H1 (cell line): ENCODE measurements at regions not wholly inside any gene's neighbourhood (a gene's known extent, or its start where the extent isn't known, plus 50 kb on each side); places are given as distances from the start of the nearest gene placed in this dataset.
A peak's percentile ranks its signal among the peaks of the same experiment; 100 is the strongest.

Source experiments
- CTCF ChIA-PET: fragments of 300-600 bp; sonication (Branson Sonifier 250); formaldehyde crosslinking; loops from one replicate; lab custom pipeline; 2021; ENCODE audit not compliant: partially characterized antibody; lab: Charles Lee
- POLR2A ChIA-PET: fragments of 300-600 bp; sonication (Branson Sonifier 250); formaldehyde crosslinking; loops from one replicate; lab custom pipeline; 2021; ENCODE audit warnings: inconsistent platforms; ENCODE audit not compliant: partially characterized antibody; lab: Charles Lee
- DNase-seq, 2 experiments: peaks; one replicate each; pipeline versions ENCODE4 v3.0.0 to v3.0.0-alpha.2; 2010 to 2022; ENCODE audit warnings: low spot score in 2 of 2, low read depth in 1 of 2, mixed read lengths in 1 of 2
- FAIRE-seq: peaks from 2 replicates; lab custom pipeline; 2011; peaks lifted over from hg19 to GRCh38; lab: Jason Lieb, UNC
- H2AFZ ChIP-seq: 2 replicates; pipeline ENCODE4 v1.8.1; 2012; ENCODE audit warnings: low read length, inconsistent platforms
- H2AK5ac ChIP-seq: 2 replicates; pipeline ENCODE4 v1.6.1; 2013; ENCODE audit warnings: low read depth, low read length
- H2BK120ac ChIP-seq: replicated peaks from 2 replicates; pipeline ENCODE3; 2013; ENCODE audit warnings: low read depth, low read length, inconsistent platforms
- H2BK12ac ChIP-seq: 2 replicates; pipeline ENCODE4 v1.6.1; 2013; ENCODE audit warnings: low read depth, low read length
- H2BK15ac ChIP-seq: 2 replicates; pipeline ENCODE4 v1.6.1; 2013; ENCODE audit warnings: low read length
- H2BK20ac ChIP-seq: 2 replicates; pipeline ENCODE4 v1.6.1; 2013; ENCODE audit warnings: low read length
- H2BK5ac ChIP-seq: 2 replicates; pipeline ENCODE4 v1.6.1; 2013; ENCODE audit warnings: low read depth, low read length
- H3K14ac ChIP-seq: 2 replicates; pipeline ENCODE4 v1.6.1; 2013; ENCODE audit warnings: inconsistent platforms; ENCODE audit not compliant: insufficient read length
- H3K18ac ChIP-seq: 2 replicates; pipeline ENCODE4 v1.6.1; 2013; ENCODE audit warnings: low read length; ENCODE audit errors: extremely low read depth
- H3K23ac ChIP-seq: 2 replicates; pipeline ENCODE4 v1.6.1; 2013; ENCODE audit warnings: inconsistent platforms; ENCODE audit not compliant: insufficient read length
- H3K23me2 ChIP-seq: 2 replicates; pipeline ENCODE4 v1.6.1; 2013; ENCODE audit warnings: low read depth, low read length
- H3K27ac ChIP-seq: 2 replicates; pipeline ENCODE4 v1.6.1; 2011; ENCODE audit warnings: low read depth, low read length, inconsistent platforms
- H3K27me3 ChIP-seq, 4 experiments: replicated peaks in 1 of 4; 1 replicate in 1 of 4; 2 replicates in 3 of 4; pipeline versions ENCODE4 v1.6.1 to v1.8.1; 2011 to 2013; ENCODE audit warnings: low read length in 3 of 4, mild to moderate bottlenecking in 3 of 4, inconsistent platforms in 2 of 4, mixed read lengths in 2 of 4, moderate library complexity in 1 of 4; ENCODE audit not compliant: control insufficient read depth in 3 of 4, insufficient read depth in 3 of 4; ENCODE audit errors: extremely low read depth in 1 of 4
- H3K36me3 ChIP-seq, 4 experiments: 2 replicates each; pipeline versions ENCODE4 v1.6.1 to v1.8.1; 2011 to 2013; ENCODE audit warnings: mild to moderate bottlenecking in 4 of 4, low read length in 3 of 4, moderate library complexity in 2 of 4, control low read depth in 1 of 4, inconsistent platforms in 1 of 4; ENCODE audit not compliant: insufficient read depth in 4 of 4, control insufficient read depth in 2 of 4
- H3K4ac ChIP-seq: replicated peaks from 2 replicates; pipeline ENCODE3; 2013; ENCODE audit warnings: low read length, low read depth, mixed read lengths, inconsistent platforms; ENCODE audit not compliant: insufficient read length
- H3K4me1 ChIP-seq, 4 experiments: replicated peaks in 1 of 4; 1 replicate in 1 of 4; 2 replicates in 3 of 4; pipeline versions ENCODE4 v1.6.1 to v1.8.1; 2011 to 2013; ENCODE audit warnings: low read length in 3 of 4, inconsistent platforms in 2 of 4, mixed read lengths in 1 of 4; ENCODE audit not compliant: insufficient read depth in 4 of 4, control insufficient read depth in 3 of 4
- H3K4me2 ChIP-seq, 2 experiments: 2 replicates each; pipeline versions ENCODE4 v1.6.1 to v1.8.1; 2011 to 2013; ENCODE audit warnings: low read depth in 2 of 2, low read length in 2 of 2, control low read depth in 1 of 2, inconsistent platforms in 1 of 2, mild to moderate bottlenecking in 1 of 2; ENCODE audit not compliant: insufficient read depth in 1 of 2
- H3K4me3 ChIP-seq, 4 experiments: fragments of 200-600, 300-600 bp in 1 of 4; sonication (generic), shearing (Covaris generic), sonication (Bioruptor Twin) in 1 of 4; 2 replicates each; pipeline versions ENCODE4 v1.5.1 to v1.8.1; 2011 to 2016; ENCODE audit warnings: low read length in 4 of 4, low read depth in 3 of 4, control low read depth in 2 of 4, inconsistent platforms in 2 of 4, mild to moderate bottlenecking in 2 of 4, mixed read lengths in 1 of 4, moderate library complexity in 1 of 4; ENCODE audit not compliant: insufficient read depth in 2 of 4; ENCODE audit errors: extremely low read depth in 1 of 4
- H3K56ac ChIP-seq: replicated peaks from 2 replicates; pipeline ENCODE3; 2013; ENCODE audit warnings: low read depth, mild to moderate bottlenecking, mixed read lengths, low read length, inconsistent platforms; ENCODE audit not compliant: insufficient read length
- H3K79me1 ChIP-seq: 2 replicates; pipeline ENCODE4 v1.6.1; 2013; ENCODE audit warnings: low read depth, low read length, control low read depth
- H3K79me2 ChIP-seq, 2 experiments: 2 replicates each; pipeline versions ENCODE4 v1.6.1 to v1.8.1; 2012 to 2013; ENCODE audit warnings: low read length in 2 of 2, mild to moderate bottlenecking in 2 of 2, inconsistent platforms in 1 of 2; ENCODE audit not compliant: insufficient read depth in 2 of 2, control insufficient read depth in 1 of 2
- H3K9ac ChIP-seq, 4 experiments: replicated peaks in 1 of 4; 1 replicate in 1 of 4; 2 replicates in 3 of 4; pipeline versions ENCODE4 v1.6.1 to v1.8.1; 2011 to 2013; ENCODE audit warnings: low read depth in 3 of 4, low read length in 3 of 4, control low read depth in 2 of 4, mild to moderate bottlenecking in 2 of 4, moderate library complexity in 2 of 4, inconsistent platforms in 1 of 4; ENCODE audit errors: extremely low read depth in 1 of 4
- H3K9me3 ChIP-seq, 2 experiments: 2 replicates each; pipeline versions ENCODE4 v1.6.1 to v1.8.1; 2012 to 2013; ENCODE audit warnings: mild to moderate bottlenecking in 2 of 2, moderate library complexity in 2 of 2, control low read depth in 1 of 2, inconsistent platforms in 1 of 2, low read depth in 1 of 2, low read length in 1 of 2, mixed read lengths in 1 of 2; ENCODE audit not compliant: insufficient read depth in 2 of 2
- H4K20me1 ChIP-seq, 2 experiments: replicated peaks in 1 of 2; 2 replicates each; pipeline versions ENCODE3 to v1.8.1; 2011 to 2013; ENCODE audit warnings: inconsistent platforms in 2 of 2, low read length in 2 of 2, mild to moderate bottlenecking in 1 of 2; ENCODE audit not compliant: insufficient read depth in 2 of 2, control insufficient read depth in 1 of 2
- H4K5ac ChIP-seq: 2 replicates; pipeline ENCODE4 v1.6.1; 2013; ENCODE audit warnings: low read length, low read depth, mixed read lengths, inconsistent platforms; ENCODE audit not compliant: insufficient read length
- H4K8ac ChIP-seq: 2 replicates; pipeline ENCODE4 v1.8.0; 2013; ENCODE audit warnings: mild to moderate bottlenecking, moderate library complexity, low read length, inconsistent platforms; ENCODE audit not compliant: insufficient read depth; ENCODE audit errors: extremely low read depth
- H4K91ac ChIP-seq: replicated peaks from 2 replicates; pipeline ENCODE3; 2013; ENCODE audit warnings: low read length, mixed read lengths, inconsistent platforms; ENCODE audit not compliant: insufficient read length
- ASH2L ChIP-seq: fragments of 200-600, 300-600 bp; sonication (generic); IDR thresholded peaks from one replicate; pipeline ENCODE4 v1.7.1; 2017; ENCODE audit warnings: low read length
- BCL11A ChIP-seq, 2 experiments: IDR thresholded peaks; one replicate each; pipeline ENCODE4 v1.6.1; 2011; ENCODE audit warnings: low read depth in 2 of 2, low read length in 2 of 2, mild to moderate bottlenecking in 2 of 2
- CTCF ChIP-seq, 3 experiments: IDR thresholded peaks; 1 replicate in 2 of 3; 2 replicates in 1 of 3; pipeline versions ENCODE4 v1.5.1 to v1.6.1; 2011; ENCODE audit warnings: low read length in 3 of 3, mild to moderate bottlenecking in 3 of 3, inconsistent platforms in 2 of 3, low read depth in 1 of 3, moderate library complexity in 1 of 3; ENCODE audit not compliant: insufficient read depth in 1 of 3; ENCODE audit errors: control extremely low read depth in 1 of 3
- EZH2 ChIP-seq: fragments of 200-600 bp; sonication (generic); IDR thresholded peaks from 2 replicates; pipeline ENCODE4 v1.7.1; 2012; ENCODE audit warnings: low read depth, mild to moderate bottlenecking, moderate library complexity, low read length, inconsistent platforms; ENCODE audit not compliant: severe bottlenecking
- KDM5A ChIP-seq: fragments of 200-600 bp; IDR thresholded peaks from 2 replicates; pipeline ENCODE4 v1.7.1; 2012; ENCODE audit warnings: mild to moderate bottlenecking, low read length, inconsistent platforms, mixed read lengths
- PHF8 ChIP-seq: fragments of 200-600 bp; sonication (generic); conservative IDR thresholded peaks from 2 replicates; pipeline ENCODE4 v1.7.1; 2012; ENCODE audit warnings: low read depth, mild to moderate bottlenecking, inconsistent platforms, low read length, moderate library complexity
- RXRA ChIP-seq: IDR thresholded peaks from 2 replicates; pipeline ENCODE4 v1.6.1; 2011; ENCODE audit warnings: low read depth, mild to moderate bottlenecking, low read length, moderate library complexity; ENCODE audit not compliant: insufficient read depth
- SIRT6 ChIP-seq: IDR thresholded peaks from one replicate; pipeline ENCODE4 v1.7.1; 2012; ENCODE audit warnings: low read length, inconsistent platforms
- SIX5 ChIP-seq: IDR thresholded peaks from 2 replicates; pipeline ENCODE4 v1.6.1; 2011; ENCODE audit warnings: mild to moderate bottlenecking, low read depth, low read length
- TAF7 ChIP-seq: optimal IDR thresholded peaks from 2 replicates; pipeline ENCODE3; 2011; ENCODE audit warnings: low read depth, mild to moderate bottlenecking, inconsistent platforms, low read length, moderate library complexity, borderline replicate concordance
- TEAD4 ChIP-seq: IDR thresholded peaks from 2 replicates; pipeline ENCODE4 v1.6.1; 2012; ENCODE audit warnings: low read depth, low read length, inconsistent platforms, mixed read lengths
- YY1 ChIP-seq: IDR thresholded peaks from 2 replicates; pipeline ENCODE4 v1.6.1; 2011; ENCODE audit warnings: low read depth, mild to moderate bottlenecking, low read length
- WGBS, 2 experiments: shearing (Covaris generic) in 1 of 2; methylation state at CpG; one replicate each; pipeline versions ENCODE4 v1.1.6 to v1.1.7; 2013 to 2015; ENCODE audit warnings: low lambda C conversion rate in 2 of 2, mixed read lengths in 2 of 2, inconsistent platforms in 1 of 2, low coverage in 1 of 2, missing lambda C conversion rate in 1 of 2; ENCODE audit not compliant: insufficient replicate concordance in 2 of 2, insufficient coverage in 1 of 2, insufficient read length in 1 of 2; ENCODE audit errors: extremely low coverage in 1 of 2, missing lambda C conversion rate in 1 of 2; 5-methylcytosine and 5-hydroxymethylcytosine counted together

DNA sequence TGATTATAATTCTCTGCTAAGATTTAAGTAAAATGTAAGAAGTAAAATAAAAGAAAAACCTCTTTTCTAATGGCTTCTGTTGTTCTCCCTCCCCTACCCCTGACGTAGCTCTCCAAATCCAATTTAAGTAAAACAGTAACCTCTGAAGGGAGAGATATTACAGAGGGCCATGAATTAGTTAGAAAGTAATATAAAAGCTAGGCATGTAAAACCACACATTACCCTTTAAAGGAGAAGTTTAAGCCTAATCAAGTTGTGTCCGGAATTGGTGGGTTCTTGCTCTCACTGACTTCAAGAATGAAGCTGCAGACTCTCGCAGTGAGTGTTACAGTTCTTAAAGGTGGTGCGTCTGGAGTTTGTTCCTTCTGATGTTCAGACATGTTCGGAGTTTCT lies 116.9 kb upstream of the SCN7A start:
- no peaks in the 10 kb centered on the region for H3K23me2 ChIP-seq
- no peak overlapping the region for H4K5ac ChIP-seq
- no peak overlapping the region for H3K23ac ChIP-seq
- H3K79me2 ChIP-seq = no peaks in the 10 kb centered on the region
- WGBS, 2 experiments = 86% methylated on average over 4 of the region's 5 CpGs; no CpG with 5 or more reads in 1 of the 2 experiments
- H2AFZ ChIP-seq = 0 out of 2 replicates have a peak overlapping the region, but pooled peaks have one; percentile 38
- H3K27ac ChIP-seq = no peak overlapping the region
- no peak overlapping the region for H3K56ac ChIP-seq
- DNase-seq (no peak), FAIRE-seq (no peak)
- no peaks in the 10 kb centered on the region for H3K79me1 ChIP-seq
- no peak overlapping the region for H4K8ac ChIP-seq
- H3K9ac ChIP-seq = no peak overlapping the region
- H3K4me2 ChIP-seq = peak overlapping the region in 1 of 2 experiments; percentile 48; a peak in 1 of 4 replicates
- no peak overlapping the region for H3K14ac ChIP-seq
- H3K36me3 ChIP-seq = no peaks in the 10 kb centered on the region
- H2BK12ac ChIP-seq = no peak overlapping the region
- peaks cover 0 to 10% (median 3%) of the 10 kb centered on the region in 4 experiments; a peak in 6 of 7 replicates for H3K4me1 ChIP-seq
- H3K9me3 ChIP-seq = no peaks in the 10 kb centered on the region
- no peak overlapping the region for H2BK5ac ChIP-seq
- peaks cover 0 to 2% (median 0%) of the 10 kb centered on the region in 4 experiments; a peak in 1 of 7 replicates for H3K27me3 ChIP-seq
- H3K18ac ChIP-seq = no peak overlapping the region
- H2BK20ac ChIP-seq = no peak overlapping the region
- no peaks in the 10 kb centered on the region for H4K20me1 ChIP-seq
- H4K91ac ChIP-seq = no peak overlapping the region
- ChIA-PET POLR2A (interaction anchor here (1.3 kb wide), 1 partner anchor 17 kb away, joined by 4 read pairs; no protein-coding TSS in a partner anchor), CTCF (interaction anchor here (0.7 to 5.3 kb wide), 17 partner anchors 9 to 291 kb away, joined by 3 to 47 read pairs (median 4); no protein-coding TSS in a partner anchor)
- H2AK5ac ChIP-seq = no peak overlapping the region
- no peak overlapping the region for H2BK15ac ChIP-seq
- H3K4ac ChIP-seq = no peak overlapping the region
- no peak overlapping the region for H2BK120ac ChIP-seq
- H3K4me3 ChIP-seq = peak overlapping the region in 1 of 4 experiments; percentile 14; a peak in 1 of 8 replicates
- TF ChIP-seq BCL11A (IDR thresholded peaks at IDR 0.05; ENCODE audit: low read depth in 2 of 2, low read length in 2 of 2) (no peak), CTCF (IDR thresholded peaks at IDR 0.05; ENCODE audit: control extremely low read depth in 1 of 3, insufficient read depth in 1 of 3, low read depth in 1 of 3, low read length in 3 of 3) (no peak), ASH2L (no peak), SIRT6 (no peak), EZH2 (no peak), YY1 (no peak), KDM5A (no peak), PHF8 (no peak), SIX5 (no peak), TAF7 (no peak), TEAD4 (no peak), RXRA (no peak)
